A549 (cell line): ENCODE measurements at regions not wholly inside any gene's neighbourhood (a gene's known extent, or its start where the extent isn't known, plus 50 kb on each side); places are given as distances from the start of the nearest gene placed in this dataset.

Source experiments
- ATAC-seq, 2 experiments: fragments of 200-7000 bp in 1 of 2; fragments of >200 bp in 1 of 2; cut with Nextera tagmentation in 1 of 2; cut with Tn5 transposase in 1 of 2; 3 replicates each; pipeline versions ENCODE4 v1.8.0 to v1.9.1; 2018 to 2020; ENCODE audit warnings: mild to moderate bottlenecking in 1 of 2, moderate library complexity in 1 of 2
- CTCF ChIA-PET: fragments of 300-600 bp; sonication (Branson Sonifier 250); formaldehyde crosslinking; extraction: SDS; loops from one replicate; lab custom pipeline; 2021; ENCODE audit warnings: antibody characterized with exemption, inconsistent platforms; lab: Yijun Ruan, JAX
- POLR2A ChIA-PET: fragments of 350-600 bp; formaldehyde crosslinking; extraction: SDS; loops from one replicate; lab custom pipeline; 2021; ENCODE audit warnings: antibody characterized with exemption, inconsistent platforms; lab: Yijun Ruan, JAX
- DNase-seq, 2 experiments: peaks; one replicate each; pipeline versions ENCODE4 v3.0.0 to v3.0.0-alpha.2; 2011 to 2016; ENCODE audit warnings: low read depth in 1 of 2, low spot score in 1 of 2
- FAIRE-seq: peaks from 2 replicates; lab custom pipeline; 2011; peaks lifted over from hg19 to GRCh38; lab: Jason Lieb, UNC
- H3K27ac ChIP-seq, 2 experiments: fragments of >200 bp; sonication (Bioruptor Twin); formaldehyde crosslinking; 3 replicates each; pipeline ENCODE4 v1.5.1; 2016 to 2017
- H3K4me1 ChIP-seq: fragments of >200 bp; sonication (Bioruptor Twin); formaldehyde crosslinking; 3 replicates; pipeline ENCODE4 v1.6.1; 2016
- H3K4me2 ChIP-seq: fragments of >200 bp; sonication (Bioruptor Twin); formaldehyde crosslinking; 3 replicates; pipeline ENCODE4 v1.6.1; 2016
- H3K4me3 ChIP-seq: fragments of >200 bp; sonication (Bioruptor Twin); formaldehyde crosslinking; 3 replicates; pipeline ENCODE4 v1.5.1; 2016
- H3K9me3 ChIP-seq: fragments of >200 bp; sonication (Bioruptor Twin); formaldehyde crosslinking; 3 replicates; pipeline ENCODE4 v1.6.1; 2016
- CBX2 ChIP-seq: fragments of 200-600 bp; sonication (generic); IDR thresholded peaks from 2 replicates; pipeline ENCODE4 v1.6.1; 2016; ENCODE audit warnings: low read depth, mild to moderate bottlenecking, borderline replicate concordance
- CHD4 ChIP-seq: fragments of 200-600 bp; sonication (generic); IDR thresholded peaks from 2 replicates; pipeline ENCODE4 v1.6.1; 2016; ENCODE audit warnings: antibody characterized with exemption, mild to moderate bottlenecking, borderline replicate concordance
- CTCF ChIP-seq: fragments of >200 bp; sonication (Bioruptor Twin); formaldehyde crosslinking; IDR thresholded peaks from 3 replicates; pipeline ENCODE4 v1.5.1; 2016
- ELK1 ChIP-seq: fragments of 150-350 bp; IDR thresholded peaks from 2 replicates; pipeline ENCODE4 v1.6.1; 2014; ENCODE audit warnings: low read depth, mild to moderate bottlenecking, low read length
- ESRRA ChIP-seq: fragments of 150-350 bp; IDR thresholded peaks from 2 replicates; pipeline ENCODE4 v1.6.1; 2014; ENCODE audit warnings: mild to moderate bottlenecking, low read length, borderline replicate concordance
- FOXS1 ChIP-seq: fragments of 250-450 bp; sonication (Bioruptor Pico); IDR thresholded peaks from 2 replicates; pipeline ENCODE4 v1.5.0; 2020; ENCODE audit warnings: mild to moderate bottlenecking, moderate library complexity
- HEYL ChIP-seq: fragments of 250-450 bp; sonication (Bioruptor Pico); IDR thresholded peaks from 2 replicates; pipeline ENCODE4 v1.8.0; 2021; ENCODE audit warnings: mild to moderate bottlenecking, moderate library complexity
- HOXB5 ChIP-seq: fragments of 250-450 bp; sonication (Bioruptor Pico); IDR thresholded peaks from 2 replicates; pipeline ENCODE4 v1.5.0; 2020; ENCODE audit warnings: mild to moderate bottlenecking, moderate library complexity
- JUN ChIP-seq, 2 experiments: fragments of >200 bp; sonication (Bioruptor Twin); formaldehyde crosslinking; IDR thresholded peaks; 2 replicates in 1 of 2; 3 replicates in 1 of 2; pipeline ENCODE4 v1.6.1; 2016 to 2017
- JUNB ChIP-seq: fragments of >200 bp; sonication (Bioruptor Twin); formaldehyde crosslinking; IDR thresholded peaks from 2 replicates; pipeline ENCODE4 v1.6.1; 2016
- NFE2L2 ChIP-seq: fragments of 150-350 bp; conservative IDR thresholded peaks from 2 replicates; pipeline ENCODE4 v1.6.1; 2014; ENCODE audit warnings: low read length
- NR3C1 ChIP-seq: fragments of >200 bp; sonication (Bioruptor Twin); formaldehyde crosslinking; IDR thresholded peaks from 3 replicates; pipeline ENCODE4 v1.6.1; 2017
- POLR2A ChIP-seq: IDR thresholded peaks from 2 replicates; pipeline ENCODE4 v1.6.1; 2012; ENCODE audit warnings: mild to moderate bottlenecking, low read length
- RCOR1 ChIP-seq: fragments of 150-350 bp; IDR thresholded peaks from 2 replicates; pipeline ENCODE4 v1.6.1; 2014; ENCODE audit warnings: antibody characterized with exemption, low read length, low read depth
- TFCP2L1 ChIP-seq: fragments of 250-450 bp; sonication (Bioruptor Pico); IDR thresholded peaks from 2 replicates; pipeline ENCODE4 v1.5.0; 2021; ENCODE audit warnings: mild to moderate bottlenecking
- TP53 ChIP-seq: fragments of 250-450 bp; sonication (Bioruptor Pico); IDR thresholded peaks from 2 replicates; pipeline ENCODE4 v1.5.0; 2021; ENCODE audit warnings: mild to moderate bottlenecking, moderate library complexity
- ZC3H11A ChIP-seq: fragments of 450-650 bp; IDR thresholded peaks from 2 replicates; pipeline ENCODE4 v1.6.1; 2014; ENCODE audit warnings: antibody characterized with exemption, mild to moderate bottlenecking
- ZSCAN20 ChIP-seq: fragments of 250-450 bp; sonication (Bioruptor Pico); IDR thresholded peaks from 2 replicates; pipeline ENCODE4 v1.8.0; 2022; ENCODE audit warnings: mild to moderate bottlenecking, moderate library complexity
- whole genome bisulfite sequencing: methylation state at CpG from one replicate; pipeline ENCODE4 v1.1.6; 2017; ENCODE audit errors: missing lambda C conversion rate; 5-methylcytosine and 5-hydroxymethylcytosine counted together
- TF ChIP-seq, protein P1 (sequence below): IDR thresholded peaks from 2 replicates; pipeline ENCODE4 v1.6.1; 2012

GRCh38 chr11:119480380-119481020, 57.5 kb upstream of the THY1 start:
- TF ChIP-seq ESRRA (no peak), TFCP2L1 (CRISPR knock-in tag) (no peak), CTCF (no peak)
- TF ChIP-seq, protein P1, sequence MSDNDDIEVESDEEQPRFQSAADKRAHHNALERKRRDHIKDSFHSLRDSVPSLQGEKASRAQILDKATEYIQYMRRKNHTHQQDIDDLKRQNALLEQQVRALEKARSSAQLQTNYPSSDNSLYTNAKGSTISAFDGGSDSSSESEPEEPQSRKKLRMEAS = no peak
- Histone ChIP-seq H3K27ac (peak overlapping the region in 1 of 2 experiments; percentile 43; a peak in 1 of 6 replicates), H3K4me3 (no peak overlapping the region), H3K4me1 (peaks cover 8% of the 10 kb centered on the region), H3K9me3 (no peaks in the 10 kb centered on the region), H3K4me2 (peak overlapping the region; percentile 23; the same call in 2 of the 3 replicates)
- ATAC-seq (no peak), FAIRE-seq (no peak), DNase-seq (no peak)
- WGBS = 81% methylated on average over 11 of the region's 11 CpGs
- ChIA-PET POLR2A (no interaction called here), CTCF (interaction anchor here (0.5 to 2.0 kb wide), 28 partner anchors 10 to 744 kb away, joined by 3 to 15 read pairs (median 3); no protein-coding TSS in a partner anchor)

- no peak overlapping the region for H3K27ac ChIP-seq
- no peaks in the 10 kb centered on the region for H3K9me3 ChIP-seq
- 8% methylated on average over 6 of the region's 6 CpGs for WGBS
- CTCF ChIA-PET = interaction anchor here (0.8 to 2.0 kb wide), 21 partner anchors 10 to 744 kb away, joined by 3 to 15 read pairs (median 4); no protein-coding TSS in a partner anchor
- FAIRE-seq = no peak
- DNase-seq = peak; percentile 69 to 72
- H3K4me3 ChIP-seq = no peak overlapping the region
- peaks cover 11% of the 10 kb centered on the region for H3K4me1 ChIP-seq
- ATAC-seq = peak; percentile 31 to 72; a peak in 3 of 6 replicates
- TF ChIP-seq CTCF (peak; percentile 45), HEYL (no peak), RCOR1 (no peak)
- no peak overlapping the region for H3K4me2 ChIP-seq
- POLR2A ChIA-PET = no interaction called here
These were observed 56.8 kb upstream of the THY1 start for GRCh38 chr11:119479685-119480275.

DNA sequence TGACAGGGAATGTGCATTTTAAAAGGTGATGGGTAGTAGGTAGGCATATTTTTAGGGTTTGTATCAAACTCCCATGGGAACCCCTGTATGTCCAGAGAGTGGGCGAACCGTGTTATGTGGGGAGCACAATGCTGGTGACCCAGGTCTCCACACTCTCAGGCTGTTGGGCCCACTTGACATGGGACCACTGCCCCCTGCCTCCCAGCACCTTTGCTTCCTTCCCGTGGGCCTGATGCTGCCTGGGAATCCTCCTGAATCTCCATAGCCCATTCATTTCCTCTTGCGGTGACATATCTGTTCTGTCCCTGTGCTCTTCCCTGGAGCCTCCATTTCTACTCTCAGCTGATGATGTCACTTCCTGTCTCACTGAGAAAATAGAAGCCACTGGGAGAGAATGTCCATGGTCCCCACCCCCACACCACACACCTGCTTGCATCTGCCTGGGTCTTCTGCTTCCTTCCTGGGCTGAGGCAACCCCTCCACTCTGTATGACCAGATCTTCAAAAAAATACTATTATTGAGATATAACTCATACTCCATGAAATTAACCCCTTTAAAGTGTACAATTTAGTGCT, 55.8 kb upstream of the THY1 start:
- DNase-seq (no peak), FAIRE-seq (no peak), ATAC-seq (no peak)
- Histone ChIP-seq H3K9me3 (no peaks in the 10 kb centered on the region), H3K4me2 (no peak overlapping the region), H3K27ac (no peak overlapping the region), H3K4me1 (peaks cover 11% of the 10 kb centered on the region), H3K4me3 (no peak overlapping the region)
- POLR2A ChIA-PET = no interaction called here
- 81% methylated on average over 4 of the region's 4 CpGs for WGBS
- no peak for TF ChIP-seq JUNB
- TF ChIP-seq HOXB5 (CRISPR knock-in tag) = no peak
- TF ChIP-seq POLR2A = no peak
- no peak for TF ChIP-seq ZSCAN20
- TF ChIP-seq NR3C1 = no peak
- TF ChIP-seq FOXS1 (CRISPR knock-in tag) = no peak
- TF ChIP-seq NFE2L2 = no peak
- TF ChIP-seq TP53 (CRISPR knock-in tag) = no peak
- TF ChIP-seq CBX2 = no peak
- no peak for TF ChIP-seq ZC3H11A
- no peak for TF ChIP-seq JUN (IDR thresholded peaks at IDR 0.05)
- no peak for TF ChIP-seq ELK1
- TF ChIP-seq CHD4 = no peak
- CTCF ChIA-PET = no interaction called here
